ENCODE measurements at regions not wholly inside any gene's neighbourhood (a gene's known extent, or its start where the extent isn't known, plus 50 kb on each side); places are given as distances from the start of the nearest gene placed in this dataset.
A peak's percentile ranks its signal among the peaks of the same experiment; 100 is the strongest.

DNA sequence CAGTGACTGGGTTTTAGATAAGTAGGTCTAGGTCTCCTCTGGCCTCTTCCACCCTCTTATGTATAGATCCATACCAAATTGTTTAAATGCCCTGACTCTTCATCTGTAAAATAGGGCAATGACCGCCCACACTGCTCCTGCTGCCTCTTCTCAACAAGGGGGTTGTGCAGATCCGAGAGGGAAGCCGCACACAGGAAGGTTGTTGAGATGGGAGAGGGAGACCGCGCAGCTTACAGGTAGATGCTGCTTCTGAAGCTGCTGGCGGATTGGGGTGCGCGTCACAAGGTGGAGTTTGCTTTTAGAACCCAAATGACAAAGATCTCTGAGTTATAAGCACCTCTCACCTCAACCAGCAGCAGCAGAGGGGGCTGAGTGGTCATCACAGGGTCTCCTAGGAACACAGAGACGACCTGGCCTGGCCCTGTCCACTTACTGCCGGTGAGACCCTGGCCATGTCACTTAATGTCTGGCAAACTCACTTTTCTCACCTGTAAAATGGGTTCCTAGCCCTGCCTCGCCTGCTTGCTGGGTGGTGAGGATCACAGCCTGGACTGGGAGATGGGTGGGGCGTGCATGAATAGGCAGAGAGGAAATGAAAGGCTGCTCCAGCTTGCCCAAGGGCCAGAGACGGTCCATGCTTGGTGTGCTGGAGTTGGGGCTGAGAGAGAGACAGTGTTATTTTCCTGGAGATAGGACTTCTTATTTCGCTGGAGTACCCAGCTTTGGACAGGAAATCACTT, 251.3 kb downstream of the EIPR1 start:
- peaks cover 0 to 84% of the 10 kb centered on the region in 2 experiments; a peak in 3 of 4 replicates for H3K4me1 ChIP-seq (ENCODE audit: control insufficient read depth in 1 of 2, insufficient read depth in 2 of 2, low read depth in 1 of 2, low read length in 1 of 2)
- peak overlapping the region; percentile 45 to 100; a peak in 3 of 4 replicates for H3K27ac ChIP-seq (ENCODE audit: low read depth in 2 of 2, low read length in 1 of 2)
- no peaks in the 10 kb centered on the region for H3F3A ChIP-seq (replicated peaks; ENCODE audit: insufficient read depth)
- no peaks in the 10 kb centered on the region for H3K9me2 ChIP-seq
- H3K79me2 ChIP-seq (ENCODE audit: insufficient read depth) = no peaks in the 10 kb centered on the region
- no peaks in the 10 kb centered on the region for H3K9me3 ChIP-seq
- no peak for DNase-seq
- WGBS (ENCODE audit: low lambda C conversion rate) = 59% methylated on average over 14 of the region's 14 CpGs
- H2AFZ ChIP-seq (ENCODE audit: low read depth) = no peak overlapping the region
- no peak overlapping the region for H3K9ac ChIP-seq
- POLR2A ChIA-PET = interaction anchor here (0.5 to 5.0 kb wide), 22 partner anchors 8 to 801 kb away, joined by 3 to 71 read pairs (median 5); partner anchors contain the start of genes EIPR1 and MYT1L
- no peaks in the 10 kb centered on the region for H3K36me3 ChIP-seq (replicated peaks in 1 of 2; ENCODE audit: control insufficient read depth in 1 of 2, insufficient read depth in 2 of 2, low read length in 1 of 2)
- H3K27me3 ChIP-seq (ENCODE audit: insufficient read depth) = no peaks in the 10 kb centered on the region
- no peak overlapping the region for H3K4me2 ChIP-seq
- H3K4me3 ChIP-seq (ENCODE audit: low read depth in 2 of 2, low read length in 1 of 2) = peak overlapping the region in 1 of 2 experiments; percentile 44; a peak in 1 of 4 replicates
- CTCF ChIA-PET = interaction anchor here (0.9 to 2.3 kb wide), 11 partner anchors 14 to 297 kb away, joined by 3 to 15 read pairs (median 4); no protein-coding TSS in a partner anchor
- no peaks in the 10 kb centered on the region for H4K20me1 ChIP-seq (ENCODE audit: insufficient read depth)
- TF ChIP-seq MXI1 (IDR thresholded peaks at IDR 0.05; ENCODE audit: low read depth, low read length) = no peak
- TF ChIP-seq, protein P1, sequence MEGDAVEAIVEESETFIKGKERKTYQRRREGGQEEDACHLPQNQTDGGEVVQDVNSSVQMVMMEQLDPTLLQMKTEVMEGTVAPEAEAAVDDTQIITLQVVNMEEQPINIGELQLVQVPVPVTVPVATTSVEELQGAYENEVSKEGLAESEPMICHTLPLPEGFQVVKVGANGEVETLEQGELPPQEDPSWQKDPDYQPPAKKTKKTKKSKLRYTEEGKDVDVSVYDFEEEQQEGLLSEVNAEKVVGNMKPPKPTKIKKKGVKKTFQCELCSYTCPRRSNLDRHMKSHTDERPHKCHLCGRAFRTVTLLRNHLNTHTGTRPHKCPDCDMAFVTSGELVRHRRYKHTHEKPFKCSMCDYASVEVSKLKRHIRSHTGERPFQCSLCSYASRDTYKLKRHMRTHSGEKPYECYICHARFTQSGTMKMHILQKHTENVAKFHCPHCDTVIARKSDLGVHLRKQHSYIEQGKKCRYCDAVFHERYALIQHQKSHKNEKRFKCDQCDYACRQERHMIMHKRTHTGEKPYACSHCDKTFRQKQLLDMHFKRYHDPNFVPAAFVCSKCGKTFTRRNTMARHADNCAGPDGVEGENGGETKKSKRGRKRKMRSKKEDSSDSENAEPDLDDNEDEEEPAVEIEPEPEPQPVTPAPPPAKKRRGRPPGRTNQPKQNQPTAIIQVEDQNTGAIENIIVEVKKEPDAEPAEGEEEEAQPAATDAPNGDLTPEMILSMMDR (IDR thresholded peaks at IDR 0.05) = no peak
- no peak for TF ChIP-seq GATA2 (CRISPR knock-in tag; IDR thresholded peaks at IDR 0.05)
- no peak for TF ChIP-seq EP300 (IDR thresholded peaks at IDR 0.05; ENCODE audit: borderline replicate concordance in 1 of 2, low read depth in 1 of 2, low read length in 1 of 2)
- peak; percentile 14; the same call in 1 of the 2 replicates for TF ChIP-seq FOXJ3 (CRISPR knock-in tag; IDR thresholded peaks at IDR 0.05)
- TF ChIP-seq RAD21 (IDR thresholded peaks at IDR 0.05; ENCODE audit: low read length) = 0 out of 2 replicates have a peak, but pooled peaks have one; percentile 10
- no peak for TF ChIP-seq JUND (IDR thresholded peaks at IDR 0.05)
- no peak for TF ChIP-seq TEAD4 (IDR thresholded peaks at IDR 0.05; ENCODE audit: borderline replicate concordance, insufficient read depth)
- TF ChIP-seq, protein P2, sequence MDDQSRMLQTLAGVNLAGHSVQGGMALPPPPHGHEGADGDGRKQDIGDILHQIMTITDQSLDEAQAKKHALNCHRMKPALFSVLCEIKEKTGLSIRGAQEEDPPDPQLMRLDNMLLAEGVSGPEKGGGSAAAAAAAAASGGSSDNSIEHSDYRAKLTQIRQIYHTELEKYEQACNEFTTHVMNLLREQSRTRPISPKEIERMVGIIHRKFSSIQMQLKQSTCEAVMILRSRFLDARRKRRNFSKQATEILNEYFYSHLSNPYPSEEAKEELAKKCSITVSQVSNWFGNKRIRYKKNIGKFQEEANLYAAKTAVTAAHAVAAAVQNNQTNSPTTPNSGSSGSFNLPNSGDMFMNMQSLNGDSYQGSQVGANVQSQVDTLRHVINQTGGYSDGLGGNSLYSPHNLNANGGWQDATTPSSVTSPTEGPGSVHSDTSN (IDR thresholded peaks at IDR 0.05) = no peak
- no peak for TF ChIP-seq ELF1 (IDR thresholded peaks at IDR 0.05)
- no peak for TF ChIP-seq RFX5 (IDR thresholded peaks at IDR 0.05; ENCODE audit: low read length)
- TF ChIP-seq USF1 (IDR thresholded peaks at IDR 0.05; ENCODE audit: borderline replicate concordance, low read depth) = no peak
- TF ChIP-seq RXRA (IDR thresholded peaks at IDR 0.05; ENCODE audit: borderline replicate concordance, low read depth) = no peak
- no peak for TF ChIP-seq FOXM1 (IDR thresholded peaks at IDR 0.05; ENCODE audit: low read depth)
- no peak for TF ChIP-seq FOSL2 (IDR thresholded peaks at IDR 0.05; ENCODE audit: borderline replicate concordance, low read depth)
- TF ChIP-seq, protein P3, sequence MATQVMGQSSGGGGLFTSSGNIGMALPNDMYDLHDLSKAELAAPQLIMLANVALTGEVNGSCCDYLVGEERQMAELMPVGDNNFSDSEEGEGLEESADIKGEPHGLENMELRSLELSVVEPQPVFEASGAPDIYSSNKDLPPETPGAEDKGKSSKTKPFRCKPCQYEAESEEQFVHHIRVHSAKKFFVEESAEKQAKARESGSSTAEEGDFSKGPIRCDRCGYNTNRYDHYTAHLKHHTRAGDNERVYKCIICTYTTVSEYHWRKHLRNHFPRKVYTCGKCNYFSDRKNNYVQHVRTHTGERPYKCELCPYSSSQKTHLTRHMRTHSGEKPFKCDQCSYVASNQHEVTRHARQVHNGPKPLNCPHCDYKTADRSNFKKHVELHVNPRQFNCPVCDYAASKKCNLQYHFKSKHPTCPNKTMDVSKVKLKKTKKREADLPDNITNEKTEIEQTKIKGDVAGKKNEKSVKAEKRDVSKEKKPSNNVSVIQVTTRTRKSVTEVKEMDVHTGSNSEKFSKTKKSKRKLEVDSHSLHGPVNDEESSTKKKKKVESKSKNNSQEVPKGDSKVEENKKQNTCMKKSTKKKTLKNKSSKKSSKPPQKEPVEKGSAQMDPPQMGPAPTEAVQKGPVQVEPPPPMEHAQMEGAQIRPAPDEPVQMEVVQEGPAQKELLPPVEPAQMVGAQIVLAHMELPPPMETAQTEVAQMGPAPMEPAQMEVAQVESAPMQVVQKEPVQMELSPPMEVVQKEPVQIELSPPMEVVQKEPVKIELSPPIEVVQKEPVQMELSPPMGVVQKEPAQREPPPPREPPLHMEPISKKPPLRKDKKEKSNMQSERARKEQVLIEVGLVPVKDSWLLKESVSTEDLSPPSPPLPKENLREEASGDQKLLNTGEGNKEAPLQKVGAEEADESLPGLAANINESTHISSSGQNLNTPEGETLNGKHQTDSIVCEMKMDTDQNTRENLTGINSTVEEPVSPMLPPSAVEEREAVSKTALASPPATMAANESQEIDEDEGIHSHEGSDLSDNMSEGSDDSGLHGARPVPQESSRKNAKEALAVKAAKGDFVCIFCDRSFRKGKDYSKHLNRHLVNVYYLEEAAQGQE (IDR thresholded peaks at IDR 0.05; ENCODE audit: low read depth, low read length) = no peak
- TF ChIP-seq TCF12 (IDR thresholded peaks at IDR 0.05) = no peak
